Putamen (tissue), 1 donor: ENCODE measurements at regions not wholly inside any gene's neighbourhood (a gene's known extent, or its start where the extent isn't known, plus 50 kb on each side); places are given as distances from the start of the nearest gene placed in this dataset.
"Not testable (repeated sequence)": the region's sequence is repeated elsewhere in the genome, so short reads cannot be mapped to it uniquely, and the experiment has no call there.

Experiments used
- DNase-seq: peaks from one replicate; pipeline ENCODE4 v3.0.0-alpha.2; 2016; ENCODE audit warnings: low spot score

- no peak for DNase-seq
Observed at GRCh38 chr2:38243186-38243880, 133.7 kb downstream of the ATL2 start.

DNA sequence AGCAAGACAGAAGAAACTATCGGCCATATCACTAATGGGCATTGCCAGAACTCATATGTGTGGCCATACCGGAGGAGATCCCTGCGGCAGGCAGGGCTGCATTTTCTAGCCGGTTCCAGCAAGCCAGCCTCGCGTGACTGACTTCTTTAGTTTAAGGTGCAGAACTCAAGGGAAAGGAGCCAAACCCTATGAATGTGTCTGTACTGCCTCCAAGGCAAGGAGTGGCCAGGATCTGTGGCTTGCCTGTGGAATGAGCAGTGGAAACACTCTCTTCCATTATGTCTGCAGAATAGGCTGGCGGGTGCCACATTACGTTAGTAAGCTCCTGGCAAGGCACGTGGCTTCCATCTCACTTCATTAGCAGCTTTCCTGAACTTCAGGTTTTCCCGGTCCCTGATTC is 137.6 kb downstream of the ATL2 start:
- no peak for DNase-seq

DNA sequence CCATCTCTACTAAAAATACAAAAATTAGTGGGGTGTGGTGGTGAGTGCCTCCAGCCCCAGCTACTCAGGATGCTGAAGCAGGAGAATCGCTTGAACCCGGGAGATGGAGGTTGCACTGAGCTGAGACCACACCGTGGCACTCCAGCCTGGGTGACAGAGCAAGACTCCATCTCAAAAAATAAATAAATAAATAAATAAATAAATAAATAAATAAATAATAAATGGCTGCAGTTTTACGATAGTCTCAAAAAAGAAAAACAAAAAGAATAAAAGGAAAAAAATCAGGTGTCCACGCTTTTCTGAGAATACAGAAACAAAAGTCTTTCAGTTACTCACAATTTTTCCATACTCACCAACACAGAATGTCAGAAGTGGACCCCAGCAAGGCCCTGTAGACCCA is 138.4 kb downstream of the ATL2 start:
- not testable (repeated sequence) for DNase-seq

DNA sequence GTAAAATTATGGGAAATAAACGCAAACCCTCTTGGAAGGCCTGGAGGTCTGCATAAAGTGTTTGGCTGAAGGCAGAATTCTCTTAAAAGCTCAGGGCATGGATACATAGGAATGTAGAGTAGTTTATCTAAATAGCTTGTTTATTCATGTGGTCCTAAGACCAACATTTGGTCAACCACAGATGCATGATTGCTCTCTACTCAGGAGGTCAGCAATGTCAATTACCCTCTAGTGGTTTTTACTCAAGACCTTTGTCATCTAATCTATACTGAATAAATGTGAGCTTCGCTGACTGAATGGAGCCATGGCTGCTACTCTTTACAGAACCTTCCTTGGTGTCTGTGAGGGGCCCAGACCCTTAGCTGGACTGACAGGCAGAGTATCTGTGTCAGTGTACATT is 139.8 kb downstream of the ATL2 start:
- DNase-seq, result no peak

DNA sequence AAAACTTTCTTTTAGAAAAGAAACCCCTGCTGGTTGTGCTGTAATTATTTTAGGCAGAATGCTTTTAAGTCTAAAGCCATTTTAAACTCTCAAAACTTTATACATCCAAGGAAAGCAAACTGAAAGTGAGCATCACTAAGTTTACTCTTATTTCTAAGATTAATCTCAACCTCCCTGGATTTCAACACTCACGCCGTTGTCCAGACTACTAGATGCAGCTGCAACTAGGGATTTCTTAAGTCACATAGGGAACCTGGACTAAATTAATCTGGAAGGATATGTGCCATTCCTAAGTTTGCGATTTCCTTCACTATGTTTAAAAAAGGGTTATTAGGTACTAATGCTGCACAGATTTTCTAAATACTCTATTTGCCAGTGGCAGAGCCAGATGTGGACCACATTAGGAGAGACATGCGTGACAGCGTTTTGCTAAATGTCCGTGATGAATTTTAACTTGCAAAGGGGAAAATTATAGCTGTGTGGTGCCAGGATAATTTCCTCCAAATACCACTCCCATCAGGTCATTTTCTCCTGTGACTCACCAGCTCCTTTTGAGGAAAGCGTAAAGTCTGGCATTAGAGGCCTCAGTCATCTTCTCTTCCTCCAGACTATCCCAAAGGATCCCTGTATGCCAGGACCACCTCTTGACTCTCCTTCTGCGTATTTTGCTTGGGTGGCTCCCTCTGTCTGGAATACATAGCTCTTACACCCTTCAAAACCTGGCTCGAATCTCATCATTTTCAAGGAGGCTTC is 143.7 kb downstream of the ATL2 start:
- no peak for DNase-seq

GRCh38 chr2:38232454-38232853 is 144.6 kb downstream of the ATL2 start:
- no peak for DNase-seq

DNA sequence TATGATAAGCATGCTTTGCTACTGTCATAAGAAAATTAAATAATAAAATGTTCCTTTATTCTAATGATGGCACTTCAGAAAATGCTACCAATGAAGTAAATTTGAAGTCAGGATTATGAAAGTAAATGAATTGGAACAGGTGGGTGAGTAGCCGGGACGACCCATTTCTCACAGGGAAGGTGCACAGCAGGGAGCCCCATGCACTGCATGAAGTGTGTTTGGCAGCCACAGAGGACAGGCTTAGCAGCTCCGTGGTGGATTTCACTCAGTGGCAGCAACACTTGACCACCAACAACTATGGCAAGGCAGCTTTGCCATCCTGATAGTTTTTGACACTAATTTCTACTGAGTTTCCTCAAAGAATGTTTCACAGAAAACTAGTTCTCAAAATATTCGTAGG is 146.3 kb downstream of the ATL2 start:
- DNase-seq, result no peak

- no peak for DNase-seq
Observed at GRCh38 chr2:38228753-38229152, 148.3 kb downstream of the ATL2 start.

- DNase-seq, result no peak
Observed at GRCh38 chr2:38224821-38225437, 149.0 kb upstream of the CYP1B1 start.

DNA sequence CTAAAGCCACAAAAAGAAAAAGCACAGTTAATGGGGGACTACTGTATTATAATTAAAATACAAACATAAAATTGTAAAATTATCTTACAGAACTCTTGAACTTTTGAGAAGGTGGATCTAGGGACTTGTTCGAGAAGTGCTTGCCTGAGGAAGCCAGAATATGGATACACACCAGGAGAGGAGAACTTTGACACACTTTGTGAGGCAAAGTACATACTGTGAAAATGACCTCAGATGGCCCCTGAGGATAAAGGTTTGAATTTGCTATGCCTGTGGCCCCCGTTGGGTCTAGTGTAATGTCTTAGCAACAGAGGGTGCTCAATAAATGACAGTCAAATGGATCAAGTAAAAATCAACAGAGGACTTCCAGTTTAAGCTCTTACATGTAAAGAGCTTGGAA is 148.2 kb upstream of the CYP1B1 start:
- no peak for DNase-seq

DNA sequence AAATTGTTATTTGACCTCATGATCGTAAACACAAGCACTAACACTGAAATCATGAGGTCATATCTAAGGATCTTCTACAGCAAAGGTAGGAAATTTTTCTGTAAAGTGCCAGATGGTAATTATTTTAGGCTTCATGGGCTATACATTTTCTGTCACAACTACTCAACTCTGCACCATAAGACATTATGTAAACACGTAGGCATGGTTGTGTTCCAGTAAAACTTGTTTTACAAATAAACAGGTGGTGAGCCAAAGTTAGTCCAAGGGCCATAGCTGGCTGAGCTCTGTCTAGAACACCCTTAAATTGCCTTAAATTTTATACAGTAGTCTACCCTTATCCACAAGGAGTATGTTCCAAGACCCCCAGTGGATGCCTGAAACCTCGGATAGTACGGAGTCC is 147.3 kb upstream of the CYP1B1 start:
- no peak for DNase-seq

- DNase-seq, result no peak
Observed at GRCh38 chr2:38220164-38220563, 144.2 kb upstream of the CYP1B1 start.

GRCh38 chr2:38218995-38219394 is 143.0 kb upstream of the CYP1B1 start:
- DNase-seq, result no peak

DNA sequence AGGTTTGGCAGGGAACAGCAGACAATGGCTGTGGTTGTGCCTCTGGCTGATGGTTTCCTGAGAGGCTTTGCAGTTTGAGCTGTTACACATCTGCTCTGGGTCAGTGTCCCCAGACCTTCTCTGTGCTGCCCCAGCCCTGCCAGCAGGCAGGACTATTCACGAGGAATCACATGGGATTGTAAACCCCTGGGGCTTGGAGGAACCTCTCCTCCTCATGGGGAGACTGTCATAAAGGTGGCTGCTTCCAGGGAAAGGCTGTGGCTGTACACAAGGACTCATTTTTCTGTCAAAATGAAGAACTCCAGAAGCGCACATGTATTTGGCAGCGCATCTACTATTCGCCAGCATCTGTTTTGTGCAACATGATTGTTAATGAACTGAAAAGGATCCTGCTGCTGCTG is 142.6 kb upstream of the CYP1B1 start:
- no peak for DNase-seq

- no peak for DNase-seq
Observed at GRCh38 chr2:38217401-38218188, 141.6 kb upstream of the CYP1B1 start.

DNA sequence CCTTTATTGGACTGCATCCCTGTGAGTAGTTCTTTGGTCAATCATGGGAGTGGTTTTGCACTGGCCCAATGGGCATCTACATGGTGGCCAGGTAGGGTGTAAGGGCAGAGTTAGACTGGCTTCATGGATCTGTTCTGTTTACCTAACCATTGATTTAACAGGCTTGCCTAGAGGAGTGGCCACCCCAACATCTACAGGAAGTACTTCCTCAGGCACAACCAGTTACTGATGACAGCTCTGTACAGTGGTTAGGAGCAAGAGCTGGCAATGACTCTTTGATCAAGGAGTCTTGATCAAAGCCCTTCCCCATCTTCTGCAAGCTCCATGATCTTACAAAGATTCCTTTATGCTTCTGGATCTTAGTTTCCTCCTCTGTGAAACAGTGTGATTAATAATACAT is 140.9 kb upstream of the CYP1B1 start:
- DNase-seq, result no peak

DNA sequence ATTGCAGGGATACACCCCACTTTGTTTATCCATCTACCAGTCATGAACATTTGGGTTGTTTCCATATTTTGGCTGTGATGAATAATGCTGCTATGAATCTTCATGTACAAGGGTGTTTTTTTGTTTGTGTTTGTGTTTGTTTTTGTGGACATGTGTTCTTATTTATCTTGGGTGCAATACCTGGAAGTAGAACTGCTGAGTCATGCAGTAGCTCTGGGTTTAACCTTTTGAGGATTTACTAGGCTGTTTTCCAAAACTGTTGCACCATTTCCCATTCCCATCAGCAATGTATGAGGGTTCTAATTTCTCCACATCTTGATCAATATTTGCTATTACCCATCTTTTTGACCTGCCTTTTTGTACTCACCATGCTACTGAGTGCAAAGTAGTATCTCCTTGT is 140.0 kb upstream of the CYP1B1 start:
- no peak for DNase-seq

DNA sequence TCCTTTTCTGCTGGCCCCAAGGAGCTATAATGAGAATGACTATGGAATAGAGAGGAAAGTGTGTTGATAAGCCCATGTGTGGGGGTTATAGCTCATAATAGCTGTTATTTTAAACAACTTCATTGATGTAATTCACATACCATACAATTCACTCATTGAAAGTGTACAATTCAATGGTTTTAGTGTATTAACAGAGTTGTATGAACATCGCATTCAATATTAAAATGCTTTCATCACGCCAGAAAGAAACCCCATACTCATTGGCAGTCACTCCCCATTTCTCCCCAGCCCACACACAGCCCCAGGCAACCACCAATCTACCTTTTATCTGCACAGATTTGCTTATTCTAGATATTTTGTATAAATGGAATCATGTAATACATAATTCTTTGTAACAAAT is 139.6 kb upstream of the CYP1B1 start:
- no peak for DNase-seq

DNA sequence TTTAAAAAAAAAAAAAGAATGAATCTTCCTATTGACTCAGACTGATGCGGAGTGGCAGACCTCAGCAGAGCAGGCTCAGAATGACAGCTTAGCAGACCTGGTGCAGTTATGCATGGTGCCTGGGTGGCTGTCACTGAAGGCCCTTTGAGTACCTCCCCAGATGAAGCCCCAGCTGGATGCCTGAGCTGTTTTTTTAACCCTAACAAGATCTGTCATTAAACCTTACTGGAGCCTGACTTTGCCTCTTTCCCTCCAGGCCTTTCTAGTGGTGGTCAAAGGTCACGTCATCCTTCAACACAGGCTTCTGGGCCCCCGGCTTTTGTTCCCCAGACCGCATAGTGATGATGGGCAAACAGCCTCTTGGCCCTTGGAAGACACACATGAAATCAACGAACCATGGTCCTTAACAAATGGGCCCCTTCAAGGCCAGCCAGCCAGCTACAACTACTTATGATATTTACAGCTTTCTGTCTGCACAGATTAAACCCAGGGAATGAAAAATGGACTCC is 138.3 kb upstream of the CYP1B1 start:
- no peak for DNase-seq

DNA sequence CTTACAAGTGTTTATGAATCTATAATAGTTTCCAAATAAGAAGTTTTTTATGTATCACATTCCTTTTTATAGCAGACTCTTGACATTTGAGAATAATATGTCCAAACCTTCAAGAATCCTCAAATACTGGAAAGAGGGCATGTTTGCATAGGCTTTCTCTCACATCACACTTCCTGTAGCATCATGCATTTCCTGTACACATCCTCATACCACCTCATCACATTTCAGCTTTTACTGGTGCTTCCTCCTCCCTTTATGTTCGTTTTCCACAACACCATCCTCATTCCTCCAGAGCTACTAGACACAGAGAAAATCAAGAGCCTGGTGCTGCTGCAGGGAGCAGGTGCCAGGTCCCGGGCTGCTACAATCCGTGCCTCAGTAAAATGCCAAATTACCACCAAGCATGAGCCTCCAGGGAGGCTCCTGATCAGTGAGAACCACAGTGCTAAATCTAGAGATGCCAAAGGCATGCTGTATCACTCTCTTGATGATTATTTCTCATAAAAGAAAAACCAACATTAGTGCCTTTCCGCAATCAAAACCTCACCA is 137.7 kb upstream of the CYP1B1 start:
- DNase-seq, result no peak

DNA sequence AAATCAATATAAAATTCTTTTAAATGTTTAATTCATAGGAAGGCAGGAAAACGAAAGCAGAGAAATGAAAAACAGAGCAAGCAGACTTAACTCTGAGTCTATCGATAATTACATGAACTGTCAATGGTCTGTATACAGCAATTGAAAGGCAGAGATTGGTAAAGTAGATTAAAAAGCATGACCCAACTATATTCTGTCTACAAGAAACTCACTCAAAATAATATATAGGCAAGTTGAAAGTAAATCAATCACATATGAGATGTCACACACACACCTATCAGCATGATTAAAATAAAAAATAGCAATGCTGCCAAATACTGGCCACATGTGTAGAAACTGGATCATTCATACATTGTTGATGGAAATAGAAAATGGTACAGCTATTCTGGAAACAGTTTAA is 136.4 kb upstream of the CYP1B1 start:
- no peak for DNase-seq

DNA sequence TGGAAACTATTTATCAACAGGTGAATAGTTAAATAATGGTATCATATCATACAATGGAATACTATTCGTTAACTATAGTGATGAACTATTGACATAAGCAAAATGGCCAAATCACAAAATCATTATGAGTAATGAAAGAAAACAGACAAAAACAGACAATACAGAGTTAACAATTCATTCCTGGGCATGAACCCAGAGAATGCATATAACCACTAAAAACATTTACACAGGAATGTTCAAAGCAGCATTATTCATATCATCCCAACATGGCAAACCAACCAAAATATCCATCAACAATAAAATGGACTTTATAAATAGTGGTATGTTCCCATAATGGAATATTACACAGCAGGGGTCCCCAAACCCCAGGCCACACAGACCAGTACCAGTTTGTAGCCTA is 131.2 kb upstream of the CYP1B1 start:
- no peak for DNase-seq
